ENCODE measurements at regions not wholly inside any gene's neighbourhood (a gene's known extent, or its start where the extent isn't known, plus 50 kb on each side); places are given as distances from the start of the nearest gene placed in this dataset.

DNA sequence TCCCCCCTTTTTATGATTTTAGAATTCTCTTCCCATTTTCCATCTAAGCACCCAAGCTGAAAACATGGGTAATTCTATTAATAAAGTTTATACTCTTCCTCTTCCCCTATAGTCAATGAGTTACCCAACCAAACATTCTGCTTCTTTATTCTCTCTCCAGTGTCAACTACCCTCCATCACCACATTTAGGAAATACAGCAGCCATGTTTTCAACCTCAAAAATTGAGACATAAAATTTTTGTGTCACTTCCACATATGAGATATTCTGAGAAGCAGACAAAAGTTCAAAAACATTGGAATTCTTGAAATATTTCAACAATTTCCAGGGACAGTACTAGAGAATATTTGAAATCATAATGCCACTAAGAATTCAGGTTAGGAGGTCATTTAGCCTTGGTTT lies 64.8 kb upstream of the ATP1A1 start:
- ATAC-seq (ENCODE audit: insufficient read depth, low FRiP score) (no peak), DNase-seq (no peak)
- Histone ChIP-seq H3K9ac (ENCODE audit: insufficient read depth in 1 of 2, low read length in 2 of 2) (no peak overlapping the region), H3K4me3 (no peak overlapping the region), H3K27ac (ENCODE audit: low read depth in 1 of 2, low read length in 1 of 2) (no peak overlapping the region), H3K27me3 (ENCODE audit: control insufficient read depth in 3 of 3, insufficient read depth in 3 of 3, low read length in 2 of 3) (no peaks in the 10 kb centered on the region), H3K36me3 (ENCODE audit: control insufficient read depth in 4 of 4, insufficient read depth in 4 of 4, low read length in 4 of 4) (no peaks in the 10 kb centered on the region), H3K4me1 (ENCODE audit: control insufficient read depth in 5 of 5, insufficient read depth in 5 of 5, low read length in 5 of 5) (peaks cover 0 to 34% (median 14%) of the 10 kb centered on the region in 5 donors), H3K9me3 (ENCODE audit: control insufficient read depth in 4 of 4, insufficient read depth in 3 of 4, low read length in 3 of 4) (no peaks in the 10 kb centered on the region)
- TF ChIP-seq, protein P1, sequence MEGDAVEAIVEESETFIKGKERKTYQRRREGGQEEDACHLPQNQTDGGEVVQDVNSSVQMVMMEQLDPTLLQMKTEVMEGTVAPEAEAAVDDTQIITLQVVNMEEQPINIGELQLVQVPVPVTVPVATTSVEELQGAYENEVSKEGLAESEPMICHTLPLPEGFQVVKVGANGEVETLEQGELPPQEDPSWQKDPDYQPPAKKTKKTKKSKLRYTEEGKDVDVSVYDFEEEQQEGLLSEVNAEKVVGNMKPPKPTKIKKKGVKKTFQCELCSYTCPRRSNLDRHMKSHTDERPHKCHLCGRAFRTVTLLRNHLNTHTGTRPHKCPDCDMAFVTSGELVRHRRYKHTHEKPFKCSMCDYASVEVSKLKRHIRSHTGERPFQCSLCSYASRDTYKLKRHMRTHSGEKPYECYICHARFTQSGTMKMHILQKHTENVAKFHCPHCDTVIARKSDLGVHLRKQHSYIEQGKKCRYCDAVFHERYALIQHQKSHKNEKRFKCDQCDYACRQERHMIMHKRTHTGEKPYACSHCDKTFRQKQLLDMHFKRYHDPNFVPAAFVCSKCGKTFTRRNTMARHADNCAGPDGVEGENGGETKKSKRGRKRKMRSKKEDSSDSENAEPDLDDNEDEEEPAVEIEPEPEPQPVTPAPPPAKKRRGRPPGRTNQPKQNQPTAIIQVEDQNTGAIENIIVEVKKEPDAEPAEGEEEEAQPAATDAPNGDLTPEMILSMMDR (IDR thresholded peaks at IDR 0.05; ENCODE audit: control extremely low read depth, extremely low read depth): no peak

DNA sequence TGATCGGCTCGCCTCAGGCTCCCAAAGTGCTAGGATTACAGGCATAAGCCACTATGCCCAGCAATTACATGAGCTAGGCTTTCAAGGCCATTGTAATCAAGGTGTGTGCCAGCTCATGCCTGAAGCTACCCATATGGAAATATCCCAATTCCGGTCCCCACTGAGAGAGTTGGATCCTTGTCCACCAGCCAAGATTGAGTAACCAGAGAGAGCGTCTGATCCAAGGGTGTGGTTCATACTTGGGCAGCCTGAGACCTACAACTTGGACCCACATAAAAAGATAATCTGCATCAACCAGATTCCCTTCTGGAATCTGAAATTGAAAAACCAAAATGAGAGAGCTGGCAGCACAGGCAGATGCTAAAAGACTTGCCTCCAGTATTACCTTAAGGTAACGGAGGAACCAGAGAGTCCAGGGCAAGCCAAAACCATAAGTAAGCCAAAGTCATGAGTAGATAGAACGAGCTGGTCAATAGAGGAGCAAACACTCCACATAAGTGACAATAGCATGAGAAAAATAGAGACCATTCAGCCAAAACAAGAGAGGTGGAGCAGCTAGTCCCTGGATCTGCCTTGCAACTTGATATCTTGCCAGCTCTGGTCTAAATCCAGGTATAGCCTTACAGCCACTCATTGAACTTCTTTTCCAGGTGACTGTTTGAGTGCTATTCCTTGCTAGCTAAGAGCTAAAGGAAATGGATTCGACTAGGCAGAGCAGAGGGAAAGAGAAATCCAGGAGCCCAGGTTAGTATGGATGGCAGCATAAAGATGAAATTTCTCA lies 63.8 kb upstream of the ATP1A1 start:
- Histone ChIP-seq H3K9me3 (ENCODE audit: control insufficient read depth in 4 of 4, insufficient read depth in 3 of 4, low read length in 3 of 4) (no peaks in the 10 kb centered on the region), H3K4me1 (ENCODE audit: control insufficient read depth in 5 of 5, insufficient read depth in 5 of 5, low read length in 5 of 5) (peaks cover 0 to 34% (median 14%) of the 10 kb centered on the region in 5 donors), H3K36me3 (ENCODE audit: control insufficient read depth in 4 of 4, insufficient read depth in 4 of 4, low read length in 4 of 4) (no peaks in the 10 kb centered on the region), H3K27ac (ENCODE audit: low read depth in 1 of 2, low read length in 1 of 2) (peak overlapping the region in 1 of 2 donors; percentile 3), H3K27me3 (ENCODE audit: control insufficient read depth in 3 of 3, insufficient read depth in 3 of 3, low read length in 2 of 3) (no peaks in the 10 kb centered on the region), H3K4me3 (no peak overlapping the region), H3K9ac (ENCODE audit: insufficient read depth in 1 of 2, low read length in 2 of 2) (no peak overlapping the region)
- WGBS, 2 donors: 73 to 89% methylated on average over 7 of the region's 7 CpGs
- TF ChIP-seq, protein P1 (IDR thresholded peaks at IDR 0.05; ENCODE audit: control extremely low read depth, extremely low read depth): no peak
- ATAC-seq (ENCODE audit: insufficient read depth, low FRiP score) (no peak), DNase-seq (no peak)

GRCh38 chr1:116310180-116310579 lies 62.9 kb upstream of the ATP1A1 start:
- peak; percentile 86 to 98 (median 93) for DNase-seq
- Histone ChIP-seq H3K4me3 (no peak overlapping the region), H3K27ac (ENCODE audit: low read depth in 1 of 2, low read length in 1 of 2) (no peak overlapping the region), H3K27me3 (ENCODE audit: control insufficient read depth in 3 of 3, insufficient read depth in 3 of 3, low read length in 2 of 3) (no peaks in the 10 kb centered on the region), H3K9me3 (ENCODE audit: control insufficient read depth in 4 of 4, insufficient read depth in 3 of 4, low read length in 3 of 4) (no peaks in the 10 kb centered on the region), H3K4me1 (ENCODE audit: control insufficient read depth in 5 of 5, insufficient read depth in 5 of 5, low read length in 5 of 5) (peaks cover 0 to 43% (median 14%) of the 10 kb centered on the region in 5 donors), H3K9ac (ENCODE audit: insufficient read depth in 1 of 2, low read length in 2 of 2) (no peak overlapping the region), H3K36me3 (ENCODE audit: control insufficient read depth in 4 of 4, insufficient read depth in 4 of 4, low read length in 4 of 4) (no peaks in the 10 kb centered on the region)
- 72 to 75% methylated on average over 4 of the region's 4 CpGs for WGBS, 2 donors
- TF ChIP-seq, protein P1 (IDR thresholded peaks at IDR 0.05; ENCODE audit: control extremely low read depth, extremely low read depth): no peak
- ATAC-seq (ENCODE audit: insufficient read depth, low FRiP score): no peak

Measured in lung (tissue), 11 donors.